ENCODE measurements at regions not wholly inside any gene's neighbourhood (a gene's known extent, or its start where the extent isn't known, plus 50 kb on each side); places are given as distances from the start of the nearest gene placed in this dataset.

DNA sequence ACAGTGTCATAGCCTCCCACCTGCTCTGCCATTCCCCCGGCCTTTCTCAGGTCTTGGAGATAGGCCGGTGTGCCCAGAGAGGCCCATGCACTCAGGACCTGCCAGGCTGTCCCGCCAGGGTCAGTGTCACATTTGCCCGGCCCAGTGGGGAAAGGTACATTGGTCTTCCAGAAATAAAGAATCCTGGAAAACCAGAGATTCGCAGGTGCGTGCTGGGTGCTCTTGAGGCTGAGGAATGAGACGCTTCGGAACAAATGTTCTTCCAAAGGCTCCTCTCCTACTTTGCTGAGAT lies 205.8 kb upstream of the RTL1 start:
- TF ChIP-seq, protein P1, sequence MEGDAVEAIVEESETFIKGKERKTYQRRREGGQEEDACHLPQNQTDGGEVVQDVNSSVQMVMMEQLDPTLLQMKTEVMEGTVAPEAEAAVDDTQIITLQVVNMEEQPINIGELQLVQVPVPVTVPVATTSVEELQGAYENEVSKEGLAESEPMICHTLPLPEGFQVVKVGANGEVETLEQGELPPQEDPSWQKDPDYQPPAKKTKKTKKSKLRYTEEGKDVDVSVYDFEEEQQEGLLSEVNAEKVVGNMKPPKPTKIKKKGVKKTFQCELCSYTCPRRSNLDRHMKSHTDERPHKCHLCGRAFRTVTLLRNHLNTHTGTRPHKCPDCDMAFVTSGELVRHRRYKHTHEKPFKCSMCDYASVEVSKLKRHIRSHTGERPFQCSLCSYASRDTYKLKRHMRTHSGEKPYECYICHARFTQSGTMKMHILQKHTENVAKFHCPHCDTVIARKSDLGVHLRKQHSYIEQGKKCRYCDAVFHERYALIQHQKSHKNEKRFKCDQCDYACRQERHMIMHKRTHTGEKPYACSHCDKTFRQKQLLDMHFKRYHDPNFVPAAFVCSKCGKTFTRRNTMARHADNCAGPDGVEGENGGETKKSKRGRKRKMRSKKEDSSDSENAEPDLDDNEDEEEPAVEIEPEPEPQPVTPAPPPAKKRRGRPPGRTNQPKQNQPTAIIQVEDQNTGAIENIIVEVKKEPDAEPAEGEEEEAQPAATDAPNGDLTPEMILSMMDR (IDR thresholded peaks at IDR 0.05; ENCODE audit: insufficient read depth, low read length, poor library complexity, severe bottlenecking) = no peak
- no peak for TF ChIP-seq EZH2phosphoT487 (conservative IDR thresholded peaks at IDR 0.05; ENCODE audit: low read length)
